H9 (cell line): ENCODE measurements at regions not wholly inside any gene's neighbourhood (a gene's known extent, or its start where the extent isn't known, plus 50 kb on each side); places are given as distances from the start of the nearest gene placed in this dataset.

ENCODE experiments used
- DNase-seq: peaks from one replicate; pipeline ENCODE4 v3.0.0-alpha.2; 2017
- H2AFZ ChIP-seq: one replicate; pipeline ENCODE4 v1.6.1; 2013; ENCODE audit warnings: mild to moderate bottlenecking, low read length, control low read depth, moderate library complexity
- H2AK5ac ChIP-seq: 2 replicates; pipeline ENCODE4 v1.6.1; 2013; ENCODE audit warnings: low read length, control low read depth, mixed read lengths; ENCODE audit not compliant: insufficient read length
- H2BK120ac ChIP-seq: one replicate; pipeline ENCODE4 v1.6.1; 2013; ENCODE audit warnings: low read depth, mild to moderate bottlenecking, low read length, control low read depth, inconsistent platforms; ENCODE audit not compliant: poor library complexity, severe bottlenecking
- H2BK12ac ChIP-seq: 2 replicates; pipeline ENCODE4 v1.6.1; 2013; ENCODE audit warnings: low read length, control low read depth, mixed read lengths, low read depth; ENCODE audit not compliant: insufficient read length
- H2BK15ac ChIP-seq: 2 replicates; pipeline ENCODE4 v1.6.1; 2013; ENCODE audit warnings: low read depth, low read length, control low read depth
- H2BK20ac ChIP-seq: one replicate; pipeline ENCODE4 v1.6.1; 2013; ENCODE audit warnings: low read depth, mild to moderate bottlenecking, low read length, control low read depth, inconsistent platforms; ENCODE audit not compliant: poor library complexity, severe bottlenecking
- H2BK5ac ChIP-seq: 2 replicates; pipeline ENCODE4 v1.6.1; 2013; ENCODE audit warnings: low read length, control low read depth, mixed read lengths; ENCODE audit not compliant: insufficient read length
- H3K14ac ChIP-seq: 2 replicates; pipeline ENCODE4 v1.6.1; 2013; ENCODE audit warnings: low read length, control low read depth; ENCODE audit not compliant: insufficient read depth
- H3K18ac ChIP-seq: 2 replicates; pipeline ENCODE4 v1.6.1; 2013; ENCODE audit warnings: low read depth, mild to moderate bottlenecking, mixed read lengths, low read length, control low read depth; ENCODE audit not compliant: insufficient read length
- H3K23ac ChIP-seq: 2 replicates; pipeline ENCODE4 v1.6.1; 2013; ENCODE audit warnings: low read length, control low read depth, mixed read lengths, low read depth; ENCODE audit not compliant: insufficient read length
- H3K23me2 ChIP-seq: 2 replicates; pipeline ENCODE4 v1.6.1; 2013; ENCODE audit warnings: low read depth, mild to moderate bottlenecking, mixed read lengths, low read length, control low read depth; ENCODE audit not compliant: insufficient read length, poor library complexity, severe bottlenecking
- H3K27ac ChIP-seq: 2 replicates; pipeline ENCODE4 v1.5.1; 2013; ENCODE audit warnings: low read length, control low read depth, mixed read lengths, low read depth; ENCODE audit not compliant: insufficient read length
- H3K27me3 ChIP-seq: 2 replicates; pipeline ENCODE4 v1.6.1; 2013; ENCODE audit warnings: low read length, control low read depth, inconsistent platforms; ENCODE audit not compliant: insufficient read depth
- H3K4ac ChIP-seq: 2 replicates; pipeline ENCODE4 v1.6.1; 2013; ENCODE audit warnings: low read depth, mild to moderate bottlenecking, control low read depth, inconsistent platforms, low read length, moderate library complexity
- H3K4me1 ChIP-seq: 2 replicates; pipeline ENCODE4 v1.6.1; 2013; ENCODE audit warnings: low read length, control low read depth, inconsistent platforms; ENCODE audit not compliant: insufficient read depth
- H3K4me2 ChIP-seq: 2 replicates; pipeline ENCODE4 v1.6.1; 2013; ENCODE audit warnings: low read length, control low read depth, mixed read lengths; ENCODE audit not compliant: insufficient read length, insufficient read depth
- H3K56ac ChIP-seq: 2 replicates; pipeline ENCODE4 v1.6.1; 2013; ENCODE audit warnings: low read depth, mild to moderate bottlenecking, mixed read lengths, low read length, control low read depth; ENCODE audit not compliant: insufficient read length
- H3K79me1 ChIP-seq: 2 replicates; pipeline ENCODE4 v1.6.1; 2013; ENCODE audit warnings: low read depth, mild to moderate bottlenecking, moderate library complexity, low read length, control low read depth, inconsistent platforms; ENCODE audit not compliant: insufficient read depth, poor library complexity, severe bottlenecking
- H3K79me2 ChIP-seq: 2 replicates; pipeline ENCODE4 v1.6.1; 2013; ENCODE audit warnings: low read length, control low read depth, inconsistent platforms; ENCODE audit not compliant: insufficient read depth
- H3K9ac ChIP-seq: 2 replicates; pipeline ENCODE4 v1.6.1; 2013; ENCODE audit warnings: low read length, control low read depth, mixed read lengths; ENCODE audit not compliant: insufficient read length; ENCODE audit errors: extremely low read depth
- H3K9me3 ChIP-seq: one replicate; pipeline ENCODE4 v1.6.1; 2013; ENCODE audit warnings: low read depth, low read length, inconsistent platforms; ENCODE audit not compliant: control insufficient read depth
- H3T11ph ChIP-seq: one replicate; pipeline ENCODE4 v1.6.1; 2013; ENCODE audit warnings: mild to moderate bottlenecking, low read length, control low read depth, inconsistent platforms
- H4K20me1 ChIP-seq: one replicate; pipeline ENCODE4 v1.6.1; 2013; ENCODE audit not compliant: control insufficient read depth, insufficient read length, insufficient read depth
- H4K5ac ChIP-seq: 2 replicates; pipeline ENCODE4 v1.6.1; 2013; ENCODE audit warnings: low read depth, mild to moderate bottlenecking, mixed read lengths, low read length, control low read depth; ENCODE audit not compliant: insufficient read length
- H4K8ac ChIP-seq: replicated peaks from 2 replicates; pipeline ENCODE4 v1.6.1; 2013; ENCODE audit warnings: low read length, control low read depth, mixed read lengths, low read depth; ENCODE audit not compliant: insufficient read length
- H4K91ac ChIP-seq: 2 replicates; pipeline ENCODE4 v1.6.1; 2013; ENCODE audit warnings: low read depth, mild to moderate bottlenecking, moderate library complexity, mixed read lengths, low read length, control low read depth; ENCODE audit not compliant: insufficient read length
- H3K27ac Mint-ChIP-seq, 3 experiments: 2 replicates in 2 of 3; 3 replicates in 1 of 3; pipeline ENCODE4 v1.8.0; 2020 to 2021; ENCODE audit warnings: mixed read lengths in 3 of 3, mild to moderate bottlenecking in 1 of 3, moderate library complexity in 1 of 3
- H3K27me3 Mint-ChIP-seq: 2 replicates; pipeline ENCODE4 v1.8.0; 2021; ENCODE audit warnings: low read depth, mild to moderate bottlenecking, moderate library complexity, mixed read lengths
- H3K36me3 Mint-ChIP-seq, 3 experiments: 2 replicates in 2 of 3; 3 replicates in 1 of 3; pipeline ENCODE4 v1.8.0; 2020 to 2021; ENCODE audit warnings: low read depth in 3 of 3, mixed read lengths in 3 of 3; ENCODE audit not compliant: insufficient read depth in 1 of 3
- H3K4me1 Mint-ChIP-seq, 2 experiments: 2 replicates each; pipeline ENCODE4 v1.8.0; 2020; ENCODE audit warnings: mixed read lengths in 2 of 2
- H3K4me3 Mint-ChIP-seq, 2 experiments: 2 replicates in 1 of 2; 3 replicates in 1 of 2; pipeline ENCODE4 v1.8.0; 2020 to 2021; ENCODE audit warnings: mild to moderate bottlenecking in 2 of 2, mixed read lengths in 2 of 2, moderate library complexity in 1 of 2
- H3K9me3 Mint-ChIP-seq, 2 experiments: 2 replicates in 1 of 2; 3 replicates in 1 of 2; pipeline ENCODE4 v1.8.0; 2020; ENCODE audit warnings: mild to moderate bottlenecking in 2 of 2, mixed read lengths in 2 of 2, moderate library complexity in 1 of 2
- TF ChIP-seq, protein P1 (sequence below): fragments of 200-600 bp; sonication (generic); conservative IDR thresholded peaks from 3 replicates; pipeline ENCODE4 v1.8.0; 2021; ENCODE audit warnings: antibody characterized with exemption, mild to moderate bottlenecking

DNA sequence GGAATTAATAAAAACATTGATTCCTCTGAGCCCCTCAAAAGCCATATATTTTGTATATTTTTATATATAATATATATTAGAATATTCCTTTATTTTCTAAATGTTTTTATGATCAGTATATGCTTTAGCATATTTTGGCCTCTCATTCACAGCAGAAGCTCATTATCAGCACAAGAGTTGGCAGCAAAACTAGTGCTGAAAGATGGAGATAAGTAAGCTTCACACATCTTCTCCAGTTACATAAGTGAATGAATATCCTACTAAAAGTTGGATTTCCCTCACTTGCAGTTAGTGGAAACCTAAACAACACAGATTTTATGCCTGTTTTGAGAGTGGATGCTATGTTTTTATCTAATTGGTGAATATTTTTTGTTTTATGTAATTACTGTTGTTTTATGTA lies 1303.8 kb upstream of the ADGRB3 start:
- Histone ChIP-seq H3K9ac (no peak overlapping the region), H3K4ac (no peak overlapping the region), H3K27ac (no peak overlapping the region), H3K79me1 (no peaks in the 10 kb centered on the region), H2BK120ac (no peak overlapping the region), H4K8ac (no peak overlapping the region), H3K14ac (no peak overlapping the region), H3K18ac (no peak overlapping the region), H3K9me3 (no peaks in the 10 kb centered on the region), H3K56ac (no peak overlapping the region), H2AFZ (no peak overlapping the region), H2BK20ac (no peak overlapping the region), H4K20me1 (no peaks in the 10 kb centered on the region), H3K4me1 (no peaks in the 10 kb centered on the region), H4K5ac (no peak overlapping the region), H2BK5ac (no peak overlapping the region), H3K23ac (no peak overlapping the region), H4K91ac (no peak overlapping the region), H3K23me2 (no peaks in the 10 kb centered on the region), H3K79me2 (no peaks in the 10 kb centered on the region), H2BK12ac (no peak overlapping the region), H3K4me2 (no peak overlapping the region), H2BK15ac (no peak overlapping the region), H3T11ph (no peak overlapping the region), H3K27me3 (no peaks in the 10 kb centered on the region), H2AK5ac (no peak overlapping the region)
- DNase-seq = no peak
- Mint-ChIP-seq H3K4me3 (no peak overlapping the region), H3K4me1 (peaks cover 0 to 8% of the 10 kb centered on the region in 2 experiments; a peak in 2 of 4 replicates), H3K36me3 (no peaks in the 10 kb centered on the region), H3K9me3 (no peaks in the 10 kb centered on the region), H3K27me3 (no peaks in the 10 kb centered on the region), H3K27ac (no peak overlapping the region)
- TF ChIP-seq, protein P1, sequence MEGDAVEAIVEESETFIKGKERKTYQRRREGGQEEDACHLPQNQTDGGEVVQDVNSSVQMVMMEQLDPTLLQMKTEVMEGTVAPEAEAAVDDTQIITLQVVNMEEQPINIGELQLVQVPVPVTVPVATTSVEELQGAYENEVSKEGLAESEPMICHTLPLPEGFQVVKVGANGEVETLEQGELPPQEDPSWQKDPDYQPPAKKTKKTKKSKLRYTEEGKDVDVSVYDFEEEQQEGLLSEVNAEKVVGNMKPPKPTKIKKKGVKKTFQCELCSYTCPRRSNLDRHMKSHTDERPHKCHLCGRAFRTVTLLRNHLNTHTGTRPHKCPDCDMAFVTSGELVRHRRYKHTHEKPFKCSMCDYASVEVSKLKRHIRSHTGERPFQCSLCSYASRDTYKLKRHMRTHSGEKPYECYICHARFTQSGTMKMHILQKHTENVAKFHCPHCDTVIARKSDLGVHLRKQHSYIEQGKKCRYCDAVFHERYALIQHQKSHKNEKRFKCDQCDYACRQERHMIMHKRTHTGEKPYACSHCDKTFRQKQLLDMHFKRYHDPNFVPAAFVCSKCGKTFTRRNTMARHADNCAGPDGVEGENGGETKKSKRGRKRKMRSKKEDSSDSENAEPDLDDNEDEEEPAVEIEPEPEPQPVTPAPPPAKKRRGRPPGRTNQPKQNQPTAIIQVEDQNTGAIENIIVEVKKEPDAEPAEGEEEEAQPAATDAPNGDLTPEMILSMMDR = no peak
